ENCODE measurements at regions not wholly inside any gene's neighbourhood (a gene's known extent, or its start where the extent isn't known, plus 50 kb on each side); places are given as distances from the start of the nearest gene placed in this dataset.

- DNase-seq, result no peak
Measured at GRCh38 chr1:191901651-191902050, 256.6 kb upstream of the RGS18 start.

- no peak for DNase-seq
Measured at GRCh38 chr1:191904991-191905390, 253.3 kb upstream of the RGS18 start.

- no peak for DNase-seq
Measured at GRCh38 chr1:191905781-191906180, 252.5 kb upstream of the RGS18 start.

- DNase-seq, result no peak
Measured at GRCh38 chr1:191907121-191907520, 251.1 kb upstream of the RGS18 start.

GRCh38 chr1:191910245-191910644 is 248.0 kb upstream of the RGS18 start:
- no peak for DNase-seq

GRCh38 chr1:191912517-191912916 is 245.7 kb upstream of the RGS18 start:
- DNase-seq, result no peak

- no peak for DNase-seq
Measured at GRCh38 chr1:191913260-191913977, 244.8 kb upstream of the RGS18 start.

- no peak for DNase-seq
Measured at GRCh38 chr1:191929383-191929782, 228.9 kb upstream of the RGS18 start.

GRCh38 chr1:191943684-191944083 is 214.6 kb upstream of the RGS18 start:
- DNase-seq, result no peak

GRCh38 chr1:191953526-191953925 is 204.7 kb upstream of the RGS18 start:
- DNase-seq, result no peak

GRCh38 chr1:191959856-191960255 is 198.4 kb upstream of the RGS18 start:
- no peak for DNase-seq

- no peak for DNase-seq
Measured at GRCh38 chr1:191963286-191963685, 195.0 kb upstream of the RGS18 start.

GRCh38 chr1:191963781-191964455 is 194.3 kb upstream of the RGS18 start:
- DNase-seq, result no peak

- no peak for DNase-seq
Measured at GRCh38 chr1:191969290-191969689, 189.0 kb upstream of the RGS18 start.

GRCh38 chr1:191970116-191970515 is 188.1 kb upstream of the RGS18 start:
- no peak for DNase-seq

- no peak for DNase-seq
Measured at GRCh38 chr1:191971447-191971846, 186.8 kb upstream of the RGS18 start.

GRCh38 chr1:191974004-191974403 is 184.3 kb upstream of the RGS18 start:
- no peak for DNase-seq

GRCh38 chr1:191977874-191978506 is 180.3 kb upstream of the RGS18 start:
- DNase-seq, result no peak

GRCh38 chr1:191984856-191985255 is 173.4 kb upstream of the RGS18 start:
- no peak for DNase-seq

GRCh38 chr1:191992118-191992517 is 166.1 kb upstream of the RGS18 start:
- no peak for DNase-seq

- no peak for DNase-seq
Measured at GRCh38 chr1:191993549-191993948, 164.7 kb upstream of the RGS18 start.

GRCh38 chr1:192002063-192002462 is 156.2 kb upstream of the RGS18 start:
- no peak for DNase-seq

- no peak for DNase-seq
Measured at GRCh38 chr1:192003295-192004077, 154.8 kb upstream of the RGS18 start.
